Thyroid gland (tissue), 4 donors: ENCODE measurements at regions not wholly inside any gene's neighbourhood (a gene's known extent, or its start where the extent isn't known, plus 50 kb on each side); places are given as distances from the start of the nearest gene placed in this dataset.

Source experiments
- CTCF ChIP-seq, 6 experiments: fragments of 200-600 bp in 3 of 6; fragments of 450-650 bp in 3 of 6; sonication (generic) in 3 of 6; IDR thresholded peaks; one replicate each; pipeline ENCODE4 v1.5.1; 2016 to 2019; ENCODE audit warnings: antibody characterized with exemption in 6 of 6, mild to moderate bottlenecking in 2 of 6, inconsistent platforms in 1 of 6, moderate library complexity in 1 of 6
- POLR2A ChIP-seq, 2 donors: fragments of 450-650 bp; IDR thresholded peaks; one replicate each; pipeline ENCODE4 v1.6.1; 2017; ENCODE audit warnings: antibody characterized with exemption in 2 of 2, mild to moderate bottlenecking in 2 of 2, moderate library complexity in 1 of 2

DNA sequence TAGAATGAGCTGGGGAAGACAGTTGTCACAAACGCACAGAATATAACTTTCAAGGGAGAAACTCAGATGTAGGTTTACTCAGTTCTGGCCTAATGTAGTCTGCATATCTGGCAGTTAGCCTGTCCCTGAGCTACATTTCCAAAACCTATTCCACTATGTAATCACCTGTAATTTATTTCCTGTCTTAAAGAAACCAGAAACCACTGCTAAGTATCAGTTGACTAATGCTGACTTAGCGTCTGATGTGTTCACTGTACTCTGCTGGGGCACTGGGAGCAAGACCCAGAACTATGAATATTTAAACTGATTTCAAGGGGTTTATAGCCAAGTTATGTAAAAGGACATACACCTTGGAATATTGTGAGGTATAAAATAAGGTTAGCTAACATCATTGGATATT, 1995.2 kb upstream of the PIK3C3 start:
- TF ChIP-seq CTCF (IDR thresholded peaks at IDR 0.05) (no peak), POLR2A (IDR thresholded peaks at IDR 0.05) (no peak)
